B cell (primary cell): ENCODE measurements at regions not wholly inside any gene's neighbourhood (a gene's known extent, or its start where the extent isn't known, plus 50 kb on each side); places are given as distances from the start of the nearest gene placed in this dataset.

Experiments
- ATAC-seq: fragments of 200-7000 bp; cut with Tn5 transposase; one replicate; pipeline ENCODE4 v1.10.0; 2021; ENCODE audit warnings: low read depth, mild to moderate bottlenecking, moderate number of reproducible peaks, moderate library complexity
- CTCF ChIA-PET: fragments of 350-600 bp; sonication (Branson Sonifier 250); formaldehyde crosslinking; loops from one replicate; lab custom pipeline; 2021; ENCODE audit warnings: antibody characterized with exemption, inconsistent platforms; lab: Charles Lee
- POLR2A ChIA-PET: fragments of 350-600 bp; sonication (Branson Sonifier 250); formaldehyde crosslinking; loops from one replicate; lab custom pipeline; 2021; ENCODE audit warnings: antibody characterized with exemption; lab: Charles Lee
- DNase-seq: peaks from one replicate; pipeline ENCODE4 v3.0.0; 2013
- H2AFZ ChIP-seq: 2 replicates; pipeline ENCODE4 v1.6.1; 2012; ENCODE audit warnings: mild to moderate bottlenecking, low read depth, low read length; ENCODE audit not compliant: insufficient read depth, poor library complexity, severe bottlenecking
- H3K27ac ChIP-seq, 2 donors: 1 replicate in 1 of 2; 2 replicates in 1 of 2; pipeline ENCODE4 v1.5.1; 2012 to 2013; ENCODE audit warnings: low read length in 2 of 2, mild to moderate bottlenecking in 2 of 2, moderate library complexity in 1 of 2
- H3K27me3 ChIP-seq, 4 experiments: fragments of 200-600 bp in 1 of 4; sonication (generic) in 1 of 4; replicated peaks in 1 of 4; 1 replicate in 2 of 4; 2 replicates in 2 of 4; pipeline versions ENCODE4 v1.6.1 to v1.7.0; 2013 to 2016; ENCODE audit warnings: low read length in 3 of 4, mild to moderate bottlenecking in 2 of 4, mixed read lengths in 1 of 4, moderate library complexity in 1 of 4; ENCODE audit not compliant: insufficient read depth in 4 of 4, control insufficient read depth in 3 of 4; ENCODE audit errors: control extremely low read depth in 1 of 4
- H3K36me3 ChIP-seq, 2 experiments: replicated peaks in 1 of 2; 1 replicate in 1 of 2; 2 replicates in 1 of 2; pipeline versions ENCODE4 v1.6.1 to v1.7.1; 2013; ENCODE audit warnings: low read length in 1 of 2; ENCODE audit not compliant: insufficient read depth in 2 of 2, control insufficient read depth in 1 of 2; ENCODE audit errors: control extremely low read depth in 1 of 2, extremely low read depth in 1 of 2
- H3K4me1 ChIP-seq, 2 donors: fragments of 200-600 bp in 1 of 2; sonication (generic) in 1 of 2; 1 replicate in 1 of 2; 2 replicates in 1 of 2; pipeline versions ENCODE4 v1.5.1 to v1.6.1; 2013 to 2017; ENCODE audit warnings: low read length in 2 of 2; ENCODE audit not compliant: control insufficient read depth in 2 of 2, insufficient read depth in 2 of 2
- H3K4me2 ChIP-seq: replicated peaks from 2 replicates; pipeline ENCODE3; 2012; ENCODE audit warnings: mild to moderate bottlenecking, low read depth, low read length; ENCODE audit not compliant: poor library complexity, severe bottlenecking
- H3K4me3 ChIP-seq, 5 experiments: fragments of 200-600 bp in 1 of 5; sonication (generic) in 1 of 5; 1 replicate in 3 of 5; 2 replicates in 2 of 5; pipeline versions ENCODE4 v1.5.1 to v1.7.0; 2011 to 2016; ENCODE audit warnings: low read length in 4 of 5, mild to moderate bottlenecking in 4 of 5, low read depth in 2 of 5, control low read depth in 1 of 5, moderate library complexity in 1 of 5; ENCODE audit not compliant: insufficient read depth in 1 of 5; ENCODE audit errors: control extremely low read depth in 1 of 5, extremely low read depth in 1 of 5
- H3K79me2 ChIP-seq: fragments of 200-600 bp; sonication (generic); one replicate; pipeline ENCODE4 v1.6.0; 2016; ENCODE audit warnings: low read length; ENCODE audit not compliant: control insufficient read depth, insufficient read depth
- H3K9ac ChIP-seq: fragments of 200-600 bp; sonication (generic); 2 replicates; pipeline ENCODE4 v1.6.1; 2017; ENCODE audit warnings: mild to moderate bottlenecking, low read length, moderate library complexity
- H3K9me3 ChIP-seq, 3 donors: one replicate each; pipeline versions ENCODE4 v1.6.1 to v1.7.1; 2013; ENCODE audit warnings: low read length in 2 of 3; ENCODE audit not compliant: control insufficient read depth in 2 of 3, insufficient read depth in 1 of 3; ENCODE audit errors: control extremely low read depth in 1 of 3
- H4K20me1 ChIP-seq: 2 replicates; pipeline ENCODE4 v1.6.0; 2012; ENCODE audit warnings: mild to moderate bottlenecking, low read length; ENCODE audit not compliant: insufficient read depth, control insufficient read depth, poor library complexity, severe bottlenecking
- H3K27ac Mint-ChIP-seq: one replicate; pipeline ENCODE4 v1.8.0; 2021; ENCODE audit warnings: mixed read lengths
- H3K27me3 Mint-ChIP-seq: one replicate; pipeline ENCODE4 v1.8.0; 2021; ENCODE audit warnings: mixed read lengths
- H3K4me1 Mint-ChIP-seq: one replicate; pipeline ENCODE4 v1.8.0; 2021; ENCODE audit warnings: mixed read lengths
- H3K4me3 Mint-ChIP-seq: one replicate; pipeline ENCODE4 v1.8.0; 2021; ENCODE audit warnings: mixed read lengths
- H3K9me3 Mint-ChIP-seq: one replicate; pipeline ENCODE4 v1.8.0; 2022; ENCODE audit warnings: mixed read lengths; ENCODE audit not compliant: insufficient read depth
- EZH2 ChIP-seq: IDR thresholded peaks from 2 replicates; pipeline ENCODE4 v1.6.1; 2012; ENCODE audit warnings: borderline replicate concordance, low read depth, mild to moderate bottlenecking, moderate library complexity, low read length; ENCODE audit not compliant: insufficient read depth, poor library complexity, severe bottlenecking
- WGBS: methylation state at CpG from one replicate; pipeline ENCODE4 v1.1.5; 2013; ENCODE audit warnings: missing lambda C conversion rate; ENCODE audit not compliant: insufficient coverage; 5-methylcytosine and 5-hydroxymethylcytosine counted together
- intact Hi-C: fragments of 100-400 bp; cut with micrococcal nuclease; formaldehyde crosslinking; loops from one replicate; pipeline ENCODE4 v1.10.0; 2022
- TF ChIP-seq, protein P1 (sequence below): fragments of 200-600 bp; IDR thresholded peaks from one replicate; pipeline ENCODE4 v1.8.0; 2022; ENCODE audit warnings: antibody characterized with exemption, mild to moderate bottlenecking

DNA sequence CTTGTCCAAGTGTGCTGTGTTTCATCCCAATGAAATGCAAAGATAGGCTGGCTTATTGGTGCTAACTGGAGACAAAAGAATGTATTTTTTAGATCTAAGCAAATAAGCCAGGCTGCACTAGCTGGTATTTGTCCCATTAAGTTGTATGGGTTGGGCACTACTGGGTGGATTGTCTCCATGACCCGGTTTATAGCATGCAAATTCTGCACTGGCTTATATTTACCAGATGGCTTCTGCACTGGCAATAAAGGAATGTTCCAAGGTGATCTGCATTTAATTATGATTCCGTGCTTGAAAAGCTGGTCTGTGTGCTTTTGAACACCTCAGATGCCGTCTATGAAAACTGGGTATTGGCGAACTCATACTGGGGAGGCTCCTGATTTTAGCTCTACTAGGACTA, 61.4 kb upstream of the MOCS1 start:
- ChIA-PET POLR2A (no interaction called here), CTCF (no interaction called here)
- no peak overlapping the region for H3K9ac ChIP-seq
- no peaks in the 10 kb centered on the region for H3K79me2 ChIP-seq
- H3K9me3 Mint-ChIP-seq, result peaks cover 21% of the 10 kb centered on the region
- no peaks in the 10 kb centered on the region for H3K4me1 Mint-ChIP-seq
- no peak overlapping the region for H3K27ac Mint-ChIP-seq
- no peak overlapping the region for H2AFZ ChIP-seq
- H3K27me3 Mint-ChIP-seq, result peaks cover 5% of the 10 kb centered on the region
- no peak overlapping the region for H3K27ac ChIP-seq
- peaks cover 0 to 4% (median 1%) of the 10 kb centered on the region in 4 experiments for H3K27me3 ChIP-seq
- H3K4me1 ChIP-seq, result no peaks in the 10 kb centered on the region
- peaks cover 0 to 37% (median 32%) of the 10 kb centered on the region in 3 donors for H3K9me3 ChIP-seq
- H3K4me3 Mint-ChIP-seq, result no peak overlapping the region
- TF ChIP-seq, protein P1, sequence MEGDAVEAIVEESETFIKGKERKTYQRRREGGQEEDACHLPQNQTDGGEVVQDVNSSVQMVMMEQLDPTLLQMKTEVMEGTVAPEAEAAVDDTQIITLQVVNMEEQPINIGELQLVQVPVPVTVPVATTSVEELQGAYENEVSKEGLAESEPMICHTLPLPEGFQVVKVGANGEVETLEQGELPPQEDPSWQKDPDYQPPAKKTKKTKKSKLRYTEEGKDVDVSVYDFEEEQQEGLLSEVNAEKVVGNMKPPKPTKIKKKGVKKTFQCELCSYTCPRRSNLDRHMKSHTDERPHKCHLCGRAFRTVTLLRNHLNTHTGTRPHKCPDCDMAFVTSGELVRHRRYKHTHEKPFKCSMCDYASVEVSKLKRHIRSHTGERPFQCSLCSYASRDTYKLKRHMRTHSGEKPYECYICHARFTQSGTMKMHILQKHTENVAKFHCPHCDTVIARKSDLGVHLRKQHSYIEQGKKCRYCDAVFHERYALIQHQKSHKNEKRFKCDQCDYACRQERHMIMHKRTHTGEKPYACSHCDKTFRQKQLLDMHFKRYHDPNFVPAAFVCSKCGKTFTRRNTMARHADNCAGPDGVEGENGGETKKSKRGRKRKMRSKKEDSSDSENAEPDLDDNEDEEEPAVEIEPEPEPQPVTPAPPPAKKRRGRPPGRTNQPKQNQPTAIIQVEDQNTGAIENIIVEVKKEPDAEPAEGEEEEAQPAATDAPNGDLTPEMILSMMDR, result no peak
- TF ChIP-seq EZH2, result no peak
- WGBS, result 93% methylated on average over 4 of the region's 4 CpGs
- DNase-seq (no peak), ATAC-seq (no peak)
- H3K36me3 ChIP-seq, result no peaks in the 10 kb centered on the region
- intact Hi-C loops, result no loop called here
- no peak overlapping the region for H3K4me2 ChIP-seq
- no peak overlapping the region for H3K4me3 ChIP-seq
- no peaks in the 10 kb centered on the region for H4K20me1 ChIP-seq

DNA sequence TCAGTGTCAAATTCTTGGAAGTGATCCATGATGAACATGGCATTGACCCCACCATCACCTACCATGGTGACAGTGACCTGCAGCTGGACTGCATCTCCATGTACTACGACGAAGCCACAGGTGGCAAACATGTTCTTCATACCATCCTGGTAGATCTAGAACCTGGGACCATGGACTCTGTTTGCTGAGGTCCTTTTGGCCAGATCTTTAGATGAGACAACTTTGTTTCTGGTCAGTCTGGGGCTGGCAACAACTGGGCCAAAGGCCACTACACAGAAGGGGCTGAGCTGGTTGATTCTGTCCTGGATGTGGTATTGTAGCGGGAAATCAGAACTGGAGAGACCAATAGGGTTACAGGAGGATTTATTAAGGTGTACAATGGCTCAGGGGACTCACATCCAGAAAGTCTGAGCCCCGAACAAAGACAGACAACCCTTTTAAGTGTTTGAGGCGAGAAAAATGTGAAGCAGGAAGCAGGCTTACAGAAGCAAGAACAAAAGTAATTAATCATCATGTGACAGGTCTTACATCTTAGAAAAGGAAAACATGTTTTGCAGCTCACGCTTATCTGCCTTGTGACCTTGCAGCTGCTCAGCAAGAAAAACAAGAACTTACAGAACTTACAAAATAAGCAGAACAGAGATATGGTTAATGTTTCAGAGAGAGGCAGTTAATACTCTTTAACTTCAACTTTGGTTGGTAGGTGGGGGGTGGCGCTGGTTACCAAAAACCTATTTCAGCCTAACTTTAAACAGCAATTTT, 58.8 kb upstream of the MOCS1 start:
- H3K27me3 Mint-ChIP-seq, result peaks cover 5% of the 10 kb centered on the region

More for the DNA sequence above, 58.8 kb upstream of the MOCS1 start:
- ATAC-seq (no peak), DNase-seq (no peak)
- Histone ChIP-seq H3K4me2 (no peak overlapping the region), H2AFZ (no peak overlapping the region), H3K79me2 (no peaks in the 10 kb centered on the region), H4K20me1 (no peaks in the 10 kb centered on the region), H3K27me3 (peaks cover 0 to 4% (median 1%) of the 10 kb centered on the region in 4 experiments), H3K4me1 (no peaks in the 10 kb centered on the region), H3K27ac (no peak overlapping the region), H3K9ac (no peak overlapping the region), H3K36me3 (no peaks in the 10 kb centered on the region), H3K9me3 (peaks cover 0 to 22% (median 17%) of the 10 kb centered on the region in 3 donors), H3K4me3 (no peak overlapping the region)
- ChIA-PET POLR2A (no interaction called here), CTCF (no interaction called here)
- 96% methylated on average over 3 of the region's 7 CpGs for WGBS
- H3K4me3 Mint-ChIP-seq, result no peak overlapping the region
- intact Hi-C loops, result no loop called here
- TF ChIP-seq, protein P1, result no peak
- TF ChIP-seq EZH2, result no peak
- H3K9me3 Mint-ChIP-seq, result peaks cover 14% of the 10 kb centered on the region
- H3K4me1 Mint-ChIP-seq, result no peaks in the 10 kb centered on the region
- H3K27ac Mint-ChIP-seq, result no peak overlapping the region
